ENCODE measurements at regions not wholly inside any gene's neighbourhood (a gene's known extent, or its start where the extent isn't known, plus 50 kb on each side); places are given as distances from the start of the nearest gene placed in this dataset.

GRCh38 chr18:30591462-30591861 lies 451.1 kb downstream of the DSC3 start:
- DNase-seq (ENCODE audit: low read depth, low spot score) (no peak), ATAC-seq (no peak)
- ChIA-PET CTCF (no interaction called here), POLR2A (no interaction called here)
- Histone ChIP-seq H3K4me1 (ENCODE audit: control insufficient read depth, insufficient read depth, low read length) (no peaks in the 10 kb centered on the region), H3K27ac (ENCODE audit: low read length) (no peak overlapping the region), H3K9me3 (ENCODE audit: control insufficient read depth, insufficient read depth, low read depth, low read length) (no peaks in the 10 kb centered on the region), H3K36me3 (ENCODE audit: control insufficient read depth, insufficient read depth, low read length) (no peaks in the 10 kb centered on the region; the same call in 1 of the 2 replicates), H3K4me3 (ENCODE audit: low read depth in 2 of 2, low read length in 2 of 2) (no peak overlapping the region), H3K27me3 (ENCODE audit: control insufficient read depth, insufficient read depth, low read length) (no peaks in the 10 kb centered on the region)
- in situ Hi-C loops (cut with HindIII; ENCODE audit: low pct_unique_long_range_greater_than_20kb, low sequenced_read_pairs) = no loop called here
- no peak for TF ChIP-seq REST (IDR thresholded peaks at IDR 0.05; ENCODE audit: insufficient read depth in 1 of 2, low read depth in 2 of 2, low read length in 1 of 2)
- TF ChIP-seq TCF7L2 (IDR thresholded peaks at IDR 0.05; ENCODE audit: low read depth, low read length) = no peak
- TF ChIP-seq POLR2AphosphoS5 (IDR thresholded peaks at IDR 0.05; ENCODE audit: low read depth, low read length) = no peak
- TF ChIP-seq SIN3A (IDR thresholded peaks at IDR 0.05; ENCODE audit: borderline replicate concordance, insufficient read depth, low read depth, low read length) = no peak
- TF ChIP-seq CTCF (IDR thresholded peaks at IDR 0.05) = no peak
- intact Hi-C loops (cut with micrococcal nuclease; ENCODE audit: unreplicated experiment) = no loop called here
- no TSS peak for BruUV-seq (replicated peaks)

- Histone ChIP-seq H3K27ac (ENCODE audit: low read length) (no peak overlapping the region), H3K9me3 (ENCODE audit: control insufficient read depth, insufficient read depth, low read depth, low read length) (no peaks in the 10 kb centered on the region), H3K4me3 (ENCODE audit: low read depth in 2 of 2, low read length in 2 of 2) (no peak overlapping the region), H3K27me3 (ENCODE audit: control insufficient read depth, insufficient read depth, low read length) (no peaks in the 10 kb centered on the region), H3K4me1 (ENCODE audit: control insufficient read depth, insufficient read depth, low read length) (no peaks in the 10 kb centered on the region), H3K36me3 (ENCODE audit: control insufficient read depth, insufficient read depth, low read length) (no peaks in the 10 kb centered on the region)
- POLR2A ChIA-PET = no interaction called here
- BruUV-seq (replicated peaks) = no TSS peak
- CTCF ChIA-PET = no interaction called here
- in situ Hi-C loops (cut with HindIII; ENCODE audit: low pct_unique_long_range_greater_than_20kb, low sequenced_read_pairs) = no loop called here
- DNase-seq (ENCODE audit: low read depth, low spot score) (no peak), ATAC-seq (no peak)
- TF ChIP-seq CTCF (IDR thresholded peaks at IDR 0.05) = no peak
- TF ChIP-seq REST (IDR thresholded peaks at IDR 0.05; ENCODE audit: insufficient read depth in 1 of 2, low read depth in 2 of 2, low read length in 1 of 2) = no peak
- TF ChIP-seq TCF7L2 (IDR thresholded peaks at IDR 0.05; ENCODE audit: low read depth, low read length) = no peak
- no peak for TF ChIP-seq POLR2AphosphoS5 (IDR thresholded peaks at IDR 0.05; ENCODE audit: low read depth, low read length)
- no peak for TF ChIP-seq SIN3A (IDR thresholded peaks at IDR 0.05; ENCODE audit: borderline replicate concordance, insufficient read depth, low read depth, low read length)
- intact Hi-C loops (cut with micrococcal nuclease; ENCODE audit: unreplicated experiment) = no loop called here
Observed at GRCh38 chr18:30588673-30589164, 453.8 kb downstream of the DSC3 start.

All from Panc1 (cell line).